BJ (cell line): ENCODE measurements at regions not wholly inside any gene's neighbourhood (a gene's known extent, or its start where the extent isn't known, plus 50 kb on each side); places are given as distances from the start of the nearest gene placed in this dataset.

Experiments
- CTCF ChIA-PET: fragments of 350-600 bp; formaldehyde crosslinking; extraction: SDS; loops from one replicate; lab custom pipeline; 2021; ENCODE audit warnings: antibody characterized with exemption, inconsistent platforms; lab: Yijun Ruan, JAX
- POLR2A ChIA-PET: fragments of 300-600 bp; sonication (Branson Sonifier 250); formaldehyde crosslinking; extraction: SDS; loops from one replicate; lab custom pipeline; 2021; ENCODE audit warnings: antibody characterized with exemption; lab: Charles Lee
- DNase-seq: peaks from one replicate; pipeline ENCODE4 v3.0.0-alpha.2; 2011; ENCODE audit warnings: low read depth
- H3K27me3 ChIP-seq: 2 replicates; pipeline ENCODE4 v1.6.0; 2011; ENCODE audit warnings: low read length; ENCODE audit not compliant: control insufficient read depth, insufficient read depth
- H3K36me3 ChIP-seq: 2 replicates; pipeline ENCODE4 v1.5.1; 2011; ENCODE audit warnings: low read length; ENCODE audit not compliant: control insufficient read depth, insufficient read depth
- H3K4me3 ChIP-seq: 2 replicates; pipeline ENCODE4 v1.5.1; 2011; ENCODE audit warnings: low read depth, mild to moderate bottlenecking, control low read depth, low read length
- CTCF ChIP-seq: IDR thresholded peaks from 2 replicates; pipeline ENCODE4 v1.5.1; 2011; ENCODE audit warnings: low read depth, mild to moderate bottlenecking, control low read depth, inconsistent platforms, low read length, moderate library complexity; ENCODE audit not compliant: insufficient read depth

GRCh38 chr10:109358325-109358724 is 565.0 kb downstream of the XPNPEP1 start:
- no peak for DNase-seq
- Histone ChIP-seq H3K36me3 (no peaks in the 10 kb centered on the region), H3K27me3 (no peaks in the 10 kb centered on the region), H3K4me3 (no peak overlapping the region)
- ChIA-PET POLR2A (no interaction called here), CTCF (interaction anchor here (1.7 kb wide), 1 partner anchor 15 kb away, joined by 3 read pairs; no protein-coding TSS in a partner anchor)
- no peak for TF ChIP-seq CTCF

- CTCF ChIA-PET = no interaction called here
- no peak for DNase-seq
- H3K36me3 ChIP-seq = no peaks in the 10 kb centered on the region
Observed at GRCh38 chr10:109348324-109348723, 575.0 kb downstream of the XPNPEP1 start.

GRCh38 chr10:109343293-109343692 is 580.0 kb downstream of the XPNPEP1 start:
- no peak overlapping the region for H3K4me3 ChIP-seq
- POLR2A ChIA-PET = no interaction called here
- no peaks in the 10 kb centered on the region for H3K27me3 ChIP-seq
- CTCF ChIA-PET = interaction anchor here (1.0 to 2.2 kb wide), 3 partner anchors 13 to 21 kb away, joined by 3 to 6 read pairs (median 3); no protein-coding TSS in a partner anchor
- no peak for DNase-seq
- H3K36me3 ChIP-seq = no peaks in the 10 kb centered on the region
- TF ChIP-seq CTCF = no peak

More at GRCh38 chr10:109348324-109348723, 575.0 kb downstream of the XPNPEP1 start:
- no peak for TF ChIP-seq CTCF
- Histone ChIP-seq H3K4me3 (no peak overlapping the region), H3K27me3 (no peaks in the 10 kb centered on the region)
- POLR2A ChIA-PET = no interaction called here

- no peak for DNase-seq
- Histone ChIP-seq H3K27me3 (no peaks in the 10 kb centered on the region), H3K36me3 (no peaks in the 10 kb centered on the region), H3K4me3 (no peak overlapping the region)
- CTCF ChIA-PET = interaction anchor here (2.2 kb wide), 1 partner anchor 12 kb away, joined by 6 read pairs; no protein-coding TSS in a partner anchor
- POLR2A ChIA-PET = no interaction called here
- TF ChIP-seq CTCF = no peak
Observed at GRCh38 chr10:109341986-109342385, 581.3 kb downstream of the XPNPEP1 start.

- POLR2A ChIA-PET = no interaction called here
- TF ChIP-seq CTCF = no peak
- Histone ChIP-seq H3K4me3 (no peak overlapping the region), H3K27me3 (no peaks in the 10 kb centered on the region), H3K36me3 (no peaks in the 10 kb centered on the region)
- CTCF ChIA-PET = interaction anchor here (0.6 to 1.8 kb wide), 4 partner anchors 10 to 250 kb away, joined by 3 to 5 read pairs (median 4); no protein-coding TSS in a partner anchor
- DNase-seq = no peak
Observed at GRCh38 chr10:109328001-109328400, 595.3 kb downstream of the XPNPEP1 start.
